OCI-LY7 (cell line): ENCODE measurements at regions not wholly inside any gene's neighbourhood (a gene's known extent, or its start where the extent isn't known, plus 50 kb on each side); places are given as distances from the start of the nearest gene placed in this dataset.

Experiments used
- BruUV-seq: library from RNA; stranded (reverse); fragments of 400-500 nt; replicated peaks from 2 replicates; lab custom pipeline; 2021; lab: Mats Ljungman, UMichigan
- CTCF ChIA-PET: fragments of 300-600 bp; sonication (Branson Sonifier 250); formaldehyde crosslinking; loops from one replicate; lab custom pipeline; 2022; ENCODE audit warnings: antibody characterized with exemption; ENCODE audit not compliant: unreplicated experiment; lab: Charles Lee
- POLR2A ChIA-PET: fragments of 300-600 bp; sonication (Branson Sonifier 250); formaldehyde crosslinking; loops from one replicate; lab custom pipeline; 2022; ENCODE audit warnings: antibody characterized with exemption; lab: Charles Lee
- DNase-seq: peaks from one replicate; pipeline ENCODE4 v3.0.0-alpha.2; 2015; ENCODE audit warnings: low spot score
- H2AFZ ChIP-seq: fragments of 200-600 bp; sonication (generic), shearing (Covaris generic); 2 replicates; pipeline ENCODE4 v1.6.1; 2014; ENCODE audit warnings: mild to moderate bottlenecking, antibody characterized with exemption, low read length, moderate library complexity
- H3K27ac ChIP-seq: fragments of 200-600 bp; sonication (generic); 2 replicates; pipeline ENCODE4 v1.5.1; 2014; ENCODE audit warnings: mixed run types, low read depth, mild to moderate bottlenecking, moderate library complexity, low read length, inconsistent platforms; ENCODE audit not compliant: poor library complexity, severe bottlenecking
- H3K36me3 ChIP-seq: fragments of 200-600 bp; sonication (generic); 2 replicates; pipeline ENCODE4 v1.6.1; 2014; ENCODE audit warnings: mild to moderate bottlenecking, antibody characterized with exemption, low read length, moderate library complexity, mixed read lengths; ENCODE audit not compliant: insufficient read depth
- H3K4me1 ChIP-seq: fragments of 200-600 bp; sonication (generic); 2 replicates; pipeline ENCODE4 v1.5.1; 2014; ENCODE audit warnings: mild to moderate bottlenecking, low read length; ENCODE audit not compliant: insufficient read depth, poor library complexity, severe bottlenecking
- H3K4me2 ChIP-seq: fragments of 200-600 bp; sonication (generic); 2 replicates; pipeline ENCODE4 v1.6.1; 2014; ENCODE audit warnings: mild to moderate bottlenecking, low read length
- H3K4me3 ChIP-seq: fragments of 200-600 bp; sonication (generic); 2 replicates; pipeline ENCODE4 v1.5.1; 2014; ENCODE audit warnings: mild to moderate bottlenecking, low read depth, low read length; ENCODE audit not compliant: poor library complexity, severe bottlenecking
- H3K79me2 ChIP-seq: fragments of 200-600 bp; sonication (generic); 2 replicates; pipeline ENCODE4 v1.6.1; 2016; ENCODE audit warnings: low read depth, mild to moderate bottlenecking, low read length, moderate library complexity, mixed read lengths; ENCODE audit not compliant: insufficient read depth
- H3K9me2 ChIP-seq: fragments of 200-600 bp; sonication (generic); 2 replicates; pipeline ENCODE4 v1.6.1; 2016; ENCODE audit warnings: mild to moderate bottlenecking, low read length, mixed read lengths; ENCODE audit not compliant: insufficient read depth
- H3K9me3 ChIP-seq: fragments of 200-600 bp; sonication (generic); 2 replicates; pipeline ENCODE4 v1.6.1; 2014; ENCODE audit warnings: mild to moderate bottlenecking, mixed run types, low read length, mixed read lengths
- H4K20me1 ChIP-seq: fragments of 200-600 bp; sonication (generic); 2 replicates; pipeline ENCODE4 v1.6.1; 2014; ENCODE audit warnings: mild to moderate bottlenecking, antibody characterized with exemption, low read length, moderate library complexity, mixed read lengths; ENCODE audit not compliant: insufficient read depth
- CTCF ChIP-seq: fragments of 200-600 bp; sonication (generic); conservative IDR thresholded peaks from 2 replicates; pipeline ENCODE4 v1.5.1; 2014; ENCODE audit warnings: mild to moderate bottlenecking, antibody characterized with exemption, low read length, moderate library complexity, mixed read lengths
- EZH2phosphoT487 ChIP-seq: fragments of 200-600 bp; sonication (generic); IDR thresholded peaks from 2 replicates; pipeline ENCODE4 v1.6.1; 2018; ENCODE audit warnings: low read depth, borderline replicate concordance, mild to moderate bottlenecking, mixed run types, antibody characterized with exemption, low read length, moderate library complexity, mixed read lengths
- intact Hi-C: fragments of 100-400 bp; cut with micrococcal nuclease; formaldehyde crosslinking; loops from one replicate; pipeline ENCODE4 v1.10.0; 2022; ENCODE audit not compliant: unreplicated experiment

GRCh38 chr18:54696616-54697293, 105.7 kb downstream of the DYNAP start:
- no peaks in the 10 kb centered on the region for H3K79me2 ChIP-seq
- no peak overlapping the region for H2AFZ ChIP-seq
- no peak overlapping the region for H3K4me3 ChIP-seq
- H3K9me3 ChIP-seq: no peaks in the 10 kb centered on the region
- H3K4me1 ChIP-seq: no peaks in the 10 kb centered on the region
- ChIA-PET POLR2A (no interaction called here), CTCF (no interaction called here)
- H3K27ac ChIP-seq: no peak overlapping the region
- no peak overlapping the region for H3K4me2 ChIP-seq
- no peak for DNase-seq
- TF ChIP-seq EZH2phosphoT487 (no peak), CTCF (no peak)
- BruUV-seq: no TSS peak
- no peaks in the 10 kb centered on the region for H4K20me1 ChIP-seq
- H3K9me2 ChIP-seq: no peaks in the 10 kb centered on the region
- intact Hi-C loops: no loop called here
- no peaks in the 10 kb centered on the region for H3K36me3 ChIP-seq

- no peaks in the 10 kb centered on the region for H3K79me2 ChIP-seq
- H2AFZ ChIP-seq: no peak overlapping the region
- ChIA-PET POLR2A (no interaction called here), CTCF (no interaction called here)
- no peaks in the 10 kb centered on the region for H3K4me1 ChIP-seq
- intact Hi-C loops: no loop called here
- no peaks in the 10 kb centered on the region for H3K9me3 ChIP-seq
- no TSS peak for BruUV-seq
- no peaks in the 10 kb centered on the region for H3K36me3 ChIP-seq
- no peak overlapping the region for H3K4me3 ChIP-seq
- TF ChIP-seq EZH2phosphoT487 (no peak), CTCF (no peak)
- no peak for DNase-seq
- no peak overlapping the region for H3K27ac ChIP-seq
- H3K9me2 ChIP-seq: no peaks in the 10 kb centered on the region
- no peaks in the 10 kb centered on the region for H4K20me1 ChIP-seq
- H3K4me2 ChIP-seq: no peak overlapping the region
Measured at GRCh38 chr18:54700580-54700979, 109.5 kb downstream of the DYNAP start.

- Histone ChIP-seq H3K79me2 (no peaks in the 10 kb centered on the region), H3K4me1 (no peaks in the 10 kb centered on the region), H2AFZ (no peak overlapping the region), H3K9me3 (no peaks in the 10 kb centered on the region), H4K20me1 (no peaks in the 10 kb centered on the region), H3K36me3 (no peaks in the 10 kb centered on the region), H3K4me3 (no peak overlapping the region), H3K9me2 (no peaks in the 10 kb centered on the region), H3K27ac (no peak overlapping the region), H3K4me2 (no peak overlapping the region)
- no peak for DNase-seq
- ChIA-PET CTCF (no interaction called here), POLR2A (no interaction called here)
- no peak for TF ChIP-seq EZH2phosphoT487
- TF ChIP-seq CTCF: no peak
- BruUV-seq: no TSS peak
- intact Hi-C loops: no loop called here
Measured at GRCh38 chr18:54702686-54703085, 111.6 kb downstream of the DYNAP start.
